ENCODE measurements at regions not wholly inside any gene's neighbourhood (a gene's known extent, or its start where the extent isn't known, plus 50 kb on each side); places are given as distances from the start of the nearest gene placed in this dataset.

DNA sequence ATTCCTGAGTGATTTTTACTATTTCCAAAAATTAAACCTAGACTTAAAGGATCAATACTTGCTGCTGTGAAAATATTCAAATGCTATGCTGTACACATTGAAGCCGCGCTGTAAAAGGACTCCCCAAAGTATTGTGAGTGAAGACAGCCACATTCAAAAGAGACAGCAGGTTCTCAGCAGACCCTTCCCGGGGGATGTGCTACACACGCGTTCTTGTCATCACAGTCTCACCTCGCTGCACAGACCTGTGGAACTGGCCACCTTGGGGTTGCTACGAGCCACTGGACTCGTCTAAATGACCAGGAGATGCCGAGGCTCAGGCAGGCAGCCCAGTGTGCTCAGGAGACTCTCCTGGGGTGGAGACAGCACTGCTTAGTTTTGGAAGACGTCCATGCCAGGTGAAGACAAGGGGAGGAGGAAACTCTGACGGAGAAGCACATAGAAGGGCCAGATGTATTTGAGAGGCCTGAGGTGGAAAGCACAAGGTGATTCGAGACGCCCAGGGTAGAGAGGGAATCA lies 367.7 kb upstream of the SHH start:
- H3K36me3 ChIP-seq (ENCODE audit: low read depth): no peaks in the 10 kb centered on the region
- no peaks in the 10 kb centered on the region for H3K9me3 ChIP-seq (ENCODE audit: severe bottlenecking)
- H3K4me1 ChIP-seq (ENCODE audit: insufficient read depth, poor library complexity, severe bottlenecking): no peaks in the 10 kb centered on the region
- ATAC-seq (ENCODE audit: low read depth) (no peak), DNase-seq (ENCODE audit: low spot score) (no peak)
- no peak for TF ChIP-seq CTCF (IDR thresholded peaks at IDR 0.05; ENCODE audit: poor library complexity, severe bottlenecking)
- no peaks in the 10 kb centered on the region for H3K27me3 ChIP-seq (ENCODE audit: insufficient read depth, poor library complexity, severe bottlenecking)
- no peak overlapping the region for H3K4me3 ChIP-seq (ENCODE audit: severe bottlenecking)
- no peak overlapping the region for H3K27ac ChIP-seq (ENCODE audit: poor library complexity, severe bottlenecking)

- no peak for ATAC-seq (ENCODE audit: low read depth)
- H3K4me3 ChIP-seq (ENCODE audit: severe bottlenecking): no peak overlapping the region
- TF ChIP-seq CTCF (IDR thresholded peaks at IDR 0.05; ENCODE audit: poor library complexity, severe bottlenecking): no peak
- H3K27ac ChIP-seq (ENCODE audit: poor library complexity, severe bottlenecking): no peak overlapping the region
- no peaks in the 10 kb centered on the region for H3K9me3 ChIP-seq (ENCODE audit: severe bottlenecking)
- H3K4me1 ChIP-seq (ENCODE audit: insufficient read depth, poor library complexity, severe bottlenecking): no peaks in the 10 kb centered on the region
- no peaks in the 10 kb centered on the region for H3K36me3 ChIP-seq (ENCODE audit: low read depth)
- DNase-seq (ENCODE audit: low spot score): no peak
- H3K27me3 ChIP-seq (ENCODE audit: insufficient read depth, poor library complexity, severe bottlenecking): no peaks in the 10 kb centered on the region
Observed at GRCh38 chr7:156178857-156179256, 366.6 kb upstream of the SHH start.

DNA sequence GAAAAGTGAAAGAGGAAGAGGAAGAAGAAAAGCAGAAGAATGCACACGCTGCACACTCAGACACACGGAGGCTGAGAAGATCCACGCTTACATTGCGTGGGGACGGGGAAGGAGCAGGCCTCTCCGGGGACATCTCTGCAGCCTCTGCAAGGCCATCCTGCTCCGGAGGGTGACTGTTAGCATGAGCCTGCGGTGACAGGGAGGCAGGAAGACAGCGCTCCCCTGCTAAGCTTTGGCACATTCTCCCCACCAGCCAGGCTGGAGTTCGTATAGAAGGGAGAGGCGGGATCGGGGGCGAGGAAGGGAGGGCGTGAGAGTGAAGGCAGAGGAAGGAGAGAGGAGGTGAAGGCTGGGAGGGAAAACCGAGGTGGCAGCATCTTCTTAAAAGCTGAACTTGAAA lies 366.0 kb upstream of the SHH start:
- ATAC-seq (ENCODE audit: low read depth): no peak
- TF ChIP-seq CTCF (IDR thresholded peaks at IDR 0.05; ENCODE audit: poor library complexity, severe bottlenecking): no peak
- H3K4me3 ChIP-seq (ENCODE audit: severe bottlenecking): no peak overlapping the region

DNA sequence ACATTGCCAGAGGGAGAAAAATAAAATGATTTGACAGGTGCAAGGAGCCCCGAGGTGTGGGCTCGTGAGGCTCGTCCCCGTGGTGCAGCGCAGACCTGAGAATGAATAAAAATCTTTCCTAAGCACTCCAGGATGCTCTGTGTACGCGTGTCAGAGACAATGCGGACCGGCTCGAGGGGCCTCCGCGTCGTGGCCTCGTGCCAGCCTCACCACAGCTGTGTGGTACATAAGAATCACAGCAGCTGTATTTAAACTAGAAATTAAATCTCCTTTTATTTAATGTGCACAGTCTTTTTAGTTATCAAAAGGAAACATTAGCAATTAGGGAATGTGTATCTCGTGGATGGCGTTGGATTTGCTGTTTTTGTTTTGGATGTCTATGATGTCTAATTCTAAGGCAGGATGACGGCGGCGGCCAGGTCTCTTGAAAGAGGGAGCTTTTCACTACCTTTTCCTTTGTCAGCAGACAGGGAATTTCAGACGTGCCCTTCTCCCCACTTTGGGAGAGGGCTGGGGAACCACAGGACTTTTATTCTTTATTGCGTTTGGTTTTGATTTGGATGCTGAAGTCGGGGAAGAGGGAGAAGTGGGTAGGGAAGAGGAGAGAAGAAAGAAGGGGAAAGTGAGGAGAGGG lies 365.3 kb upstream of the SHH start:
- ATAC-seq (ENCODE audit: low read depth): no peak
- TF ChIP-seq CTCF (IDR thresholded peaks at IDR 0.05; ENCODE audit: poor library complexity, severe bottlenecking): no peak
- Histone ChIP-seq H3K4me3 (ENCODE audit: severe bottlenecking) (no peak overlapping the region), H3K9me3 (ENCODE audit: severe bottlenecking) (no peaks in the 10 kb centered on the region), H3K27me3 (ENCODE audit: insufficient read depth, poor library complexity, severe bottlenecking) (no peaks in the 10 kb centered on the region), H3K27ac (ENCODE audit: poor library complexity, severe bottlenecking) (no peak overlapping the region), H3K4me1 (ENCODE audit: insufficient read depth, poor library complexity, severe bottlenecking) (no peaks in the 10 kb centered on the region), H3K36me3 (ENCODE audit: low read depth) (no peaks in the 10 kb centered on the region)
- DNase-seq (ENCODE audit: low spot score): no peak

More for the DNA sequence above, 366.0 kb upstream of the SHH start:
- Histone ChIP-seq H3K27me3 (ENCODE audit: insufficient read depth, poor library complexity, severe bottlenecking) (no peaks in the 10 kb centered on the region), H3K36me3 (ENCODE audit: low read depth) (no peaks in the 10 kb centered on the region), H3K9me3 (ENCODE audit: severe bottlenecking) (no peaks in the 10 kb centered on the region), H3K27ac (ENCODE audit: poor library complexity, severe bottlenecking) (no peak overlapping the region), H3K4me1 (ENCODE audit: insufficient read depth, poor library complexity, severe bottlenecking) (no peaks in the 10 kb centered on the region)
- DNase-seq (ENCODE audit: low spot score): no peak

DNA sequence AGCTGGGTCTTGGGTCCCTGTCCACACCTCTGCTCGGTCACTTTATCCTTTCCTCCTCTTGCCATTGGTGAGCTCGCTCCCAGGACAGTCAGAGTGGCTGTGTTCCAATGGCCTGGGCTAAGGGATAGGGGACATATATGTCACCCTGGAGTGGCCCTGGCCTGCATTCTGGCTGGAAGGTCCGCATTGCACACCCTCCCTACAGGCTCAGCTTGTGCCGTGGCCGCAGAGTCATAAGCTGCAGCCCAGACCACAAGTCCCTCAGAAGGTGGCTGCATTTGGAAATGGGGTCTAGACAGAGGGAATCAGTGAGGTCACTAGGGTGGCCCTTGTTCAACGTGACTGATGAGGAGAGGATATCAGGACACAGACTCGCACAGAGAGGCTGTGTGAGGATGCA lies 363.8 kb upstream of the SHH start:
- H3K27ac ChIP-seq (ENCODE audit: poor library complexity, severe bottlenecking): no peak overlapping the region
- H3K27me3 ChIP-seq (ENCODE audit: insufficient read depth, poor library complexity, severe bottlenecking): no peaks in the 10 kb centered on the region

More for the DNA sequence above, 363.8 kb upstream of the SHH start:
- DNase-seq (ENCODE audit: low spot score) (no peak), ATAC-seq (ENCODE audit: low read depth) (no peak)
- Histone ChIP-seq H3K4me3 (ENCODE audit: severe bottlenecking) (no peak overlapping the region), H3K9me3 (ENCODE audit: severe bottlenecking) (no peaks in the 10 kb centered on the region), H3K36me3 (ENCODE audit: low read depth) (no peaks in the 10 kb centered on the region), H3K4me1 (ENCODE audit: insufficient read depth, poor library complexity, severe bottlenecking) (no peaks in the 10 kb centered on the region)
- TF ChIP-seq CTCF (IDR thresholded peaks at IDR 0.05; ENCODE audit: poor library complexity, severe bottlenecking): no peak

All from RWPE2 (cell line).